OCI-LY3 (cell line): ENCODE measurements at regions not wholly inside any gene's neighbourhood (a gene's known extent, or its start where the extent isn't known, plus 50 kb on each side); places are given as distances from the start of the nearest gene placed in this dataset.

ENCODE experiments used
- H2AFZ ChIP-seq: fragments of 200-600, 300-600 bp; shearing (Covaris generic); 2 replicates; pipeline ENCODE4 v1.6.0; 2014; ENCODE audit warnings: antibody characterized with exemption, low read depth, low read length
- H3K27ac ChIP-seq: fragments of 200-600, 300-600 bp; sonication (generic); 2 replicates; pipeline ENCODE4 v1.5.1; 2014; ENCODE audit warnings: mild to moderate bottlenecking, low read length, moderate library complexity, mixed read lengths
- H3K27me3 ChIP-seq: fragments of 200-600, 300-600 bp; sonication (generic); 2 replicates; pipeline ENCODE4 v1.6.1; 2014; ENCODE audit warnings: low read depth, low read length, mixed read lengths
- H3K36me3 ChIP-seq: fragments of 200-600, 300-600 bp; sonication (generic); replicated peaks from 2 replicates; pipeline ENCODE3; 2014; ENCODE audit warnings: low read depth, low read length, mixed read lengths
- H3K4me1 ChIP-seq: fragments of 300-600, 200-600 bp; sonication (generic); 2 replicates; pipeline ENCODE4 v1.6.1; 2014; ENCODE audit warnings: low read length, mixed read lengths
- H3K4me2 ChIP-seq: fragments of 200-600, 300-600 bp; sonication (generic); 2 replicates; pipeline ENCODE4 v1.6.1; 2014; ENCODE audit warnings: low read length, mixed read lengths
- H3K4me3 ChIP-seq: fragments of 300-600, 200-600 bp; sonication (generic); 2 replicates; pipeline ENCODE4 v1.5.1; 2014; ENCODE audit warnings: antibody characterized with exemption, mild to moderate bottlenecking, low read length, moderate library complexity
- H3K79me2 ChIP-seq: fragments of 300-600, 200-600 bp; shearing (Covaris generic); 2 replicates; pipeline ENCODE4 v1.6.1; 2014; ENCODE audit warnings: mild to moderate bottlenecking, low read length, mixed read lengths
- H3K9ac ChIP-seq: fragments of 300-600, 200-600 bp; shearing (Covaris generic); 2 replicates; pipeline ENCODE4 v1.6.0; 2014; ENCODE audit warnings: mild to moderate bottlenecking, low read length, moderate library complexity
- H3K9me3 ChIP-seq: fragments of 200-600, 300-600 bp; shearing (Covaris generic); 2 replicates; pipeline ENCODE4 v1.6.1; 2014; ENCODE audit warnings: low read length, mixed read lengths; ENCODE audit not compliant: insufficient read depth
- H4K20me1 ChIP-seq: fragments of 200-600, 300-600 bp; sonication (generic); 2 replicates; pipeline ENCODE4 v1.6.1; 2016; ENCODE audit warnings: low read length, mixed read lengths; ENCODE audit not compliant: insufficient read depth
- CTCF ChIP-seq: fragments of 200-600, 300-600 bp; sonication (generic); IDR thresholded peaks from 2 replicates; pipeline ENCODE4 v1.5.1; 2014; ENCODE audit warnings: antibody characterized with exemption, low read length, low read depth
- EZH2phosphoT487 ChIP-seq: fragments of 200-600 bp; shearing (Covaris generic); IDR thresholded peaks from 2 replicates; pipeline ENCODE4 v1.6.1; 2018; ENCODE audit warnings: antibody characterized with exemption, mixed run types, low read depth

GRCh38 chr13:44236801-44237207 lies 136.8 kb upstream of the SERP2 start:
- H3K4me2 ChIP-seq = no peak overlapping the region
- no peak for TF ChIP-seq CTCF
- no peak overlapping the region for H3K4me3 ChIP-seq
- H3K79me2 ChIP-seq = no peaks in the 10 kb centered on the region
- H3K27ac ChIP-seq = no peak overlapping the region
- no peak overlapping the region for H3K9ac ChIP-seq
- no peaks in the 10 kb centered on the region for H3K36me3 ChIP-seq
- peaks cover 6% of the 10 kb centered on the region for H3K4me1 ChIP-seq
- no peaks in the 10 kb centered on the region for H4K20me1 ChIP-seq
- H3K9me3 ChIP-seq = no peaks in the 10 kb centered on the region
- H3K27me3 ChIP-seq = peaks cover 57% of the 10 kb centered on the region
- no peak overlapping the region for H2AFZ ChIP-seq

GRCh38 chr13:44237276-44237767 lies 136.3 kb upstream of the SERP2 start:
- H3K9ac ChIP-seq = no peak overlapping the region
- H3K27me3 ChIP-seq = peaks cover 58% of the 10 kb centered on the region
- no peaks in the 10 kb centered on the region for H4K20me1 ChIP-seq
- H3K4me3 ChIP-seq = no peak overlapping the region
- no peaks in the 10 kb centered on the region for H3K36me3 ChIP-seq
- peaks cover 6% of the 10 kb centered on the region for H3K4me1 ChIP-seq
- H3K4me2 ChIP-seq = no peak overlapping the region
- H3K9me3 ChIP-seq = no peaks in the 10 kb centered on the region
- no peaks in the 10 kb centered on the region for H3K79me2 ChIP-seq
- no peak for TF ChIP-seq CTCF
- no peak for TF ChIP-seq EZH2phosphoT487
- no peak overlapping the region for H3K27ac ChIP-seq
- H2AFZ ChIP-seq = no peak overlapping the region

GRCh38 chr13:44237881-44238421 lies 135.7 kb upstream of the SERP2 start:
- TF ChIP-seq CTCF (no peak), EZH2phosphoT487 (no peak)
- no peak overlapping the region for H3K9ac ChIP-seq
- no peak overlapping the region for H3K27ac ChIP-seq

GRCh38 chr13:44240611-44241145 lies 132.9 kb upstream of the SERP2 start:
- no peak for TF ChIP-seq EZH2phosphoT487
- TF ChIP-seq CTCF = no peak

More at GRCh38 chr13:44237881-44238421, 135.7 kb upstream of the SERP2 start:
- H3K27me3 ChIP-seq = peaks cover 57% of the 10 kb centered on the region
- no peak overlapping the region for H2AFZ ChIP-seq
- peaks cover 6% of the 10 kb centered on the region for H3K4me1 ChIP-seq
- no peak overlapping the region for H3K4me3 ChIP-seq
- no peaks in the 10 kb centered on the region for H4K20me1 ChIP-seq
- H3K4me2 ChIP-seq = no peak overlapping the region
- H3K9me3 ChIP-seq = no peaks in the 10 kb centered on the region
- no peaks in the 10 kb centered on the region for H3K79me2 ChIP-seq
- H3K36me3 ChIP-seq = no peaks in the 10 kb centered on the region

More at GRCh38 chr13:44240611-44241145, 132.9 kb upstream of the SERP2 start:
- Histone ChIP-seq H4K20me1 (no peaks in the 10 kb centered on the region), H3K79me2 (no peaks in the 10 kb centered on the region), H3K27me3 (peaks cover 33% of the 10 kb centered on the region), H3K4me1 (peaks cover 6% of the 10 kb centered on the region), H3K9me3 (no peaks in the 10 kb centered on the region), H3K4me2 (no peak overlapping the region), H3K36me3 (no peaks in the 10 kb centered on the region), H2AFZ (no peak overlapping the region), H3K27ac (no peak overlapping the region), H3K4me3 (no peak overlapping the region), H3K9ac (no peak overlapping the region)
